OCI-LY3 (cell line): ENCODE measurements at regions not wholly inside any gene's neighbourhood (a gene's known extent, or its start where the extent isn't known, plus 50 kb on each side); places are given as distances from the start of the nearest gene placed in this dataset.
"Not testable (repeated sequence)": the region's sequence is repeated elsewhere in the genome, so short reads cannot be mapped to it uniquely, and the experiment has no call there.

ENCODE experiments used
- H2AFZ ChIP-seq: fragments of 200-600, 300-600 bp; shearing (Covaris generic); 2 replicates; pipeline ENCODE4 v1.6.0; 2014; ENCODE audit warnings: antibody characterized with exemption, low read depth, low read length
- H3K27ac ChIP-seq: fragments of 200-600, 300-600 bp; sonication (generic); 2 replicates; pipeline ENCODE4 v1.5.1; 2014; ENCODE audit warnings: mild to moderate bottlenecking, low read length, moderate library complexity, mixed read lengths
- H3K27me3 ChIP-seq: fragments of 200-600, 300-600 bp; sonication (generic); 2 replicates; pipeline ENCODE4 v1.6.1; 2014; ENCODE audit warnings: low read depth, low read length, mixed read lengths
- H3K36me3 ChIP-seq: fragments of 200-600, 300-600 bp; sonication (generic); replicated peaks from 2 replicates; pipeline ENCODE3; 2014; ENCODE audit warnings: low read depth, low read length, mixed read lengths
- H3K4me1 ChIP-seq: fragments of 300-600, 200-600 bp; sonication (generic); 2 replicates; pipeline ENCODE4 v1.6.1; 2014; ENCODE audit warnings: low read length, mixed read lengths
- H3K4me2 ChIP-seq: fragments of 200-600, 300-600 bp; sonication (generic); 2 replicates; pipeline ENCODE4 v1.6.1; 2014; ENCODE audit warnings: low read length, mixed read lengths
- H3K4me3 ChIP-seq: fragments of 300-600, 200-600 bp; sonication (generic); 2 replicates; pipeline ENCODE4 v1.5.1; 2014; ENCODE audit warnings: antibody characterized with exemption, mild to moderate bottlenecking, low read length, moderate library complexity
- H3K79me2 ChIP-seq: fragments of 300-600, 200-600 bp; shearing (Covaris generic); 2 replicates; pipeline ENCODE4 v1.6.1; 2014; ENCODE audit warnings: mild to moderate bottlenecking, low read length, mixed read lengths
- H3K9ac ChIP-seq: fragments of 300-600, 200-600 bp; shearing (Covaris generic); 2 replicates; pipeline ENCODE4 v1.6.0; 2014; ENCODE audit warnings: mild to moderate bottlenecking, low read length, moderate library complexity
- H3K9me3 ChIP-seq: fragments of 200-600, 300-600 bp; shearing (Covaris generic); 2 replicates; pipeline ENCODE4 v1.6.1; 2014; ENCODE audit warnings: low read length, mixed read lengths; ENCODE audit not compliant: insufficient read depth
- H4K20me1 ChIP-seq: fragments of 200-600, 300-600 bp; sonication (generic); 2 replicates; pipeline ENCODE4 v1.6.1; 2016; ENCODE audit warnings: low read length, mixed read lengths; ENCODE audit not compliant: insufficient read depth
- EZH2phosphoT487 ChIP-seq: fragments of 200-600 bp; shearing (Covaris generic); IDR thresholded peaks from 2 replicates; pipeline ENCODE4 v1.6.1; 2018; ENCODE audit warnings: antibody characterized with exemption, mixed run types, low read depth
- TF ChIP-seq, protein P1 (sequence below): fragments of 200-600, 300-600 bp; sonication (generic); IDR thresholded peaks from 2 replicates; pipeline ENCODE4 v1.5.1; 2014; ENCODE audit warnings: antibody characterized with exemption, low read length, low read depth

DNA sequence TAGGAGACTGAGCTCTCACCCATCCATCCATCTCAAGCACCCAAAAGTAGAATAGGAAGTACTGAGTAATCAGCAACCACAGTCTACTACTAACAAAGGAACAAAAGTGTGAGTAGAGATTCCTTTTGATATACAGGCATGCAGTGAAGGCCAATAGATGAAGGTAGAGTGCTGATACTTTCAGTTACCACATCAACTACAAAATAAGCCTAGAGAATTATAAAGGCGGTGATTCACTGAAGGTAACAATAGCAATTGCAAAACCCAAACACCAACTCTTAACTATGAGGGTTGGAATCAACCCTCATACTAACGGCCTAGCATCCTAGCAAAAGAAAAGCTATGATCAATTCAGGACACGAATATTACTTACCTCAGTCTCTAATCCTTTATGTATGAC, 992.6 kb downstream of the DNAH5 start:
- TF ChIP-seq EZH2phosphoT487, result no peak
- TF ChIP-seq, protein P1, sequence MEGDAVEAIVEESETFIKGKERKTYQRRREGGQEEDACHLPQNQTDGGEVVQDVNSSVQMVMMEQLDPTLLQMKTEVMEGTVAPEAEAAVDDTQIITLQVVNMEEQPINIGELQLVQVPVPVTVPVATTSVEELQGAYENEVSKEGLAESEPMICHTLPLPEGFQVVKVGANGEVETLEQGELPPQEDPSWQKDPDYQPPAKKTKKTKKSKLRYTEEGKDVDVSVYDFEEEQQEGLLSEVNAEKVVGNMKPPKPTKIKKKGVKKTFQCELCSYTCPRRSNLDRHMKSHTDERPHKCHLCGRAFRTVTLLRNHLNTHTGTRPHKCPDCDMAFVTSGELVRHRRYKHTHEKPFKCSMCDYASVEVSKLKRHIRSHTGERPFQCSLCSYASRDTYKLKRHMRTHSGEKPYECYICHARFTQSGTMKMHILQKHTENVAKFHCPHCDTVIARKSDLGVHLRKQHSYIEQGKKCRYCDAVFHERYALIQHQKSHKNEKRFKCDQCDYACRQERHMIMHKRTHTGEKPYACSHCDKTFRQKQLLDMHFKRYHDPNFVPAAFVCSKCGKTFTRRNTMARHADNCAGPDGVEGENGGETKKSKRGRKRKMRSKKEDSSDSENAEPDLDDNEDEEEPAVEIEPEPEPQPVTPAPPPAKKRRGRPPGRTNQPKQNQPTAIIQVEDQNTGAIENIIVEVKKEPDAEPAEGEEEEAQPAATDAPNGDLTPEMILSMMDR, result no peak
- Histone ChIP-seq H3K79me2 (no peaks in the 10 kb centered on the region), H3K36me3 (no peaks in the 10 kb centered on the region), H3K27me3 (no peaks in the 10 kb centered on the region), H2AFZ (no peak overlapping the region), H4K20me1 (no peaks in the 10 kb centered on the region), H3K4me3 (no peak overlapping the region), H3K4me2 (no peak overlapping the region), H3K9ac (no peak overlapping the region), H3K9me3 (no peaks in the 10 kb centered on the region), H3K4me1 (no peaks in the 10 kb centered on the region), H3K27ac (no peak overlapping the region)

DNA sequence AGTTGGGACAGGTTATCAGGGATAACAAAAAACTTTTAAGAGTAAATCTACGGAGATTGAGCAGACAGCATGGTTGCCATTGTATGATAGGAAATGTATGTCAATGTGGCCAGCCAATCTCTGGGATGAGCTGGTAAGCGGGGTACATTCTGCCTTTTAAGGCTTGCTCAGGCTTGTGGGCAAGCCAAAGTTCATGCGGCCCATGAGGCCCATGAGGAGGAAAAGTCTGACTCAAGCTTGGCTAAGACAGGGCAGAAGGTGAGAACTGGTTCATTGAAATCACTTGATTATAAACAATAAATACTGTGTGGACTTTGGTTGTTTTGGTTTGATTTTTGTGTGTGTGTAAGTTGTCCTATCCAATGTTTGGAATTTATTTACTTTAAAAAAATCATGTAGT, 997.1 kb downstream of the DNAH5 start:
- no peak overlapping the region for H3K4me2 ChIP-seq
- H3K27ac ChIP-seq, result no peak overlapping the region
- TF ChIP-seq, protein P1, result no peak
- TF ChIP-seq EZH2phosphoT487, result no peak
- no peaks in the 10 kb centered on the region for H3K27me3 ChIP-seq
- H4K20me1 ChIP-seq, result no peaks in the 10 kb centered on the region
- no peaks in the 10 kb centered on the region for H3K79me2 ChIP-seq
- no peaks in the 10 kb centered on the region for H3K9me3 ChIP-seq
- no peak overlapping the region for H3K9ac ChIP-seq
- no peaks in the 10 kb centered on the region for H3K36me3 ChIP-seq
- no peak overlapping the region for H2AFZ ChIP-seq
- H3K4me3 ChIP-seq, result no peak overlapping the region
- no peaks in the 10 kb centered on the region for H3K4me1 ChIP-seq

DNA sequence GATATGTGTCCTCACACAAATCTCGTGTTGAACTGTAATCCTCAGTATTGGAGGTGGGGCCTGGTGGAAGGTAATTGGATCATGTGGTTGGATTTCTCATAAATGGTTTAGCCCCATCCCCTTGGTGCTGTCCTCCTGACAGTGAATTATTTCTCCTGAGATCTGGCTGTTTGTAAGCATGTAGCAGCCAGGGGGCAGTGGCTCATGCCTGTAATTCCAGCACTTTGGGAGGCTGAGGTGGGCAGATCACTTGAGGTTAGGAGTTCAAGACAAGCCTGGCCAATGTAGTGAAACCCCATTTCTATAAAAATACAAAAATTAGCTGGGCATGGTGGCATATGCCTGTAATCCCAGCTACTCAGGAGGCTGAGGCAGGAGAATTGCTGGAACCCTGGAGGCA, 999.0 kb downstream of the DNAH5 start:
- not testable (repeated sequence) for H3K9ac ChIP-seq, H3K36me3 ChIP-seq, H3K79me2 ChIP-seq, H2AFZ ChIP-seq, H3K4me3 ChIP-seq, H3K4me1 ChIP-seq, H3K27me3 ChIP-seq, H3K27ac ChIP-seq, H3K9me3 ChIP-seq, H3K4me2 ChIP-seq, H4K20me1 ChIP-seq

DNA sequence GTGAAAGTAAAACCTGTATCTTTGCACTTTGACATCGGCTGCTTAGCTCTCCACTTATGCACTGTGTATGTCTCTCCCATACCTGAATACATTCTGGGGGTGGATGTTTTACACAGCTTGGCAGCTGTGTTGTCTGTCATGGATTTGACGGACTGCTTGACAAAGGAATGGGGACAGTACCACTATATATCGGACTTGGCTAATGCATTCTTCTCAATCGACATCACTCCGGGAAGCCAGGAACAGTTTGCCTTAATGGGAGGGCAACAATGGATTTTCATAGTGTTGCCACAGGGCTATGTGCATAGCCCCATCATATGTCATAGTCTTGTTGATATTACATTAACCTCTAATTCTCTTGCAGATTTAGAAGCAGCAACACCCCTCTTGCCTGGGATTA, 1008.3 kb downstream of the DNAH5 start:
- Histone ChIP-seq H3K27ac (no peak overlapping the region), H3K4me1 (no peaks in the 10 kb centered on the region), H3K9me3 (no peaks in the 10 kb centered on the region), H4K20me1 (no peaks in the 10 kb centered on the region), H3K36me3 (no peaks in the 10 kb centered on the region), H3K4me2 (no peak overlapping the region), H3K4me3 (no peak overlapping the region), H3K27me3 (no peaks in the 10 kb centered on the region), H2AFZ (no peak overlapping the region), H3K9ac (no peak overlapping the region), H3K79me2 (no peaks in the 10 kb centered on the region)
- TF ChIP-seq EZH2phosphoT487, result no peak
- TF ChIP-seq, protein P1, result no peak

DNA sequence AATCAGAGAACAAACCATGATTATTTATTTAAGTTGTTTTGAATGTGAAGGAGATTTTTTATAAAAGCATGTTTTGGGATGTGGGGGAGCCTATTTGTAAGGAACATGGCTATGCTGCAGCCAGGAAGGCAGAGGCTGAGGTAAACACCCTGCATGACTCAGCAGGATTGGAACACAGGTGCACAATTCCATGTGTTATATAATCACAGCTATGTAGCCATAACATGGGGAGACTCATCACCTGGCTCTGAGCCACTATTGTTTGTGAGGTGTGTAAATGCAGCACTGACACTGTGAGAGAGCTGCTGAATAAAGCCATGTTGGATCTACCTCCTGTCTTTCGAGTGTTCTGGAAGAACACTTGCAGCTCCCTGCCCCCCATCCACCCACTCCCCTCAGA, 1009.8 kb downstream of the DNAH5 start:
- Histone ChIP-seq H3K9me3 (no peaks in the 10 kb centered on the region), H3K27ac (no peak overlapping the region), H3K9ac (no peak overlapping the region), H3K36me3 (no peaks in the 10 kb centered on the region), H3K4me3 (no peak overlapping the region), H3K27me3 (no peaks in the 10 kb centered on the region), H2AFZ (no peak overlapping the region), H3K4me1 (no peaks in the 10 kb centered on the region), H3K4me2 (no peak overlapping the region), H3K79me2 (no peaks in the 10 kb centered on the region), H4K20me1 (no peaks in the 10 kb centered on the region)
- TF ChIP-seq, protein P1, result no peak
- no peak for TF ChIP-seq EZH2phosphoT487
